AG04449 (cell line): ENCODE measurements at regions not wholly inside any gene's neighbourhood (a gene's known extent, or its start where the extent isn't known, plus 50 kb on each side); places are given as distances from the start of the nearest gene placed in this dataset.

ENCODE experiments used
- CTCF ChIA-PET: fragments of 350-600 bp; formaldehyde crosslinking; extraction: SDS; loops from one replicate; lab custom pipeline; 2021; ENCODE audit warnings: antibody characterized with exemption; lab: Yijun Ruan, JAX
- POLR2A ChIA-PET: fragments of 400-600, 350-600 bp; formaldehyde crosslinking; extraction: SDS; loops from one replicate; lab custom pipeline; 2020; ENCODE audit warnings: antibody characterized with exemption, inconsistent platforms; lab: Yijun Ruan, JAX
- DNase-seq: peaks from one replicate; pipeline ENCODE4 v3.0.0-alpha.2; 2010; ENCODE audit warnings: low read depth, low spot score
- H3K4me3 ChIP-seq: 2 replicates; pipeline ENCODE4 v1.5.1; 2011; ENCODE audit warnings: low read depth, mild to moderate bottlenecking, control low read depth, low read length
- CTCF ChIP-seq: IDR thresholded peaks from one replicate; pipeline ENCODE4 v1.5.1; 2011; ENCODE audit warnings: mild to moderate bottlenecking, moderate library complexity, low read length, control low read depth, inconsistent platforms; ENCODE audit not compliant: insufficient read depth; ENCODE audit errors: missing control alignments

GRCh38 chr11:28767574-28767973 lies 659.4 kb downstream of the METTL15 start:
- ChIA-PET CTCF (interaction anchor here (0.9 to 1.3 kb wide), 3 partner anchors 10 to 567 kb away, joined by 3 to 4 read pairs (median 3); no protein-coding TSS in a partner anchor), POLR2A (interaction anchor here (0.9 kb wide), 1 partner anchor 10 kb away, joined by 3 read pairs; no protein-coding TSS in a partner anchor)
- no peak overlapping the region for H3K4me3 ChIP-seq
- no peak for DNase-seq
- no peak for TF ChIP-seq CTCF

GRCh38 chr11:28763876-28764275 lies 655.7 kb downstream of the METTL15 start:
- ChIA-PET CTCF (no interaction called here), POLR2A (interaction anchor here (0.6 kb wide), 1 partner anchor 394 kb away, joined by 3 read pairs; no protein-coding TSS in a partner anchor)
- no peak overlapping the region for H3K4me3 ChIP-seq
- no peak for DNase-seq
- no peak for TF ChIP-seq CTCF

GRCh38 chr11:28763151-28763550 lies 655.0 kb downstream of the METTL15 start:
- POLR2A ChIA-PET: no interaction called here
- DNase-seq: no peak

GRCh38 chr11:28760676-28761390 lies 652.6 kb downstream of the METTL15 start:
- CTCF ChIA-PET: interaction anchor here (0.7 to 1.2 kb wide), 4 partner anchors 88 to 1060 kb away, joined by 3 to 5 read pairs (median 3); partner anchors contain the start of gene BDNF
- no peak for TF ChIP-seq CTCF
- POLR2A ChIA-PET: interaction anchor here (1.0 kb wide), 1 partner anchor 74 kb away, joined by 3 read pairs; no protein-coding TSS in a partner anchor
- H3K4me3 ChIP-seq: no peak overlapping the region
- DNase-seq: no peak

More at GRCh38 chr11:28763151-28763550, 655.0 kb downstream of the METTL15 start:
- CTCF ChIA-PET: no interaction called here
- TF ChIP-seq CTCF: no peak
- no peak overlapping the region for H3K4me3 ChIP-seq

- POLR2A ChIA-PET: interaction anchor here (0.6 kb wide), 1 partner anchor 1001 kb away, joined by 3 read pairs; no protein-coding TSS in a partner anchor
- no peak for DNase-seq
- CTCF ChIA-PET: interaction anchor here (1.2 kb wide), 1 partner anchor 1058 kb away, joined by 5 read pairs; the partner anchor contains the start of gene BDNF
- H3K4me3 ChIP-seq: no peak overlapping the region
- TF ChIP-seq CTCF: no peak
Measured at GRCh38 chr11:28759311-28759710, 651.1 kb downstream of the METTL15 start.
